DND-41 (cell line): ENCODE measurements at regions not wholly inside any gene's neighbourhood (a gene's known extent, or its start where the extent isn't known, plus 50 kb on each side); places are given as distances from the start of the nearest gene placed in this dataset.

Source experiments
- CTCF ChIP-seq: IDR thresholded peaks from 2 replicates; pipeline ENCODE4 v1.5.1; 2012; ENCODE audit warnings: borderline replicate concordance, low read length, moderate library complexity, mild to moderate bottlenecking; ENCODE audit not compliant: poor library complexity, severe bottlenecking; ENCODE audit errors: extremely low read depth
- EZH2 ChIP-seq: IDR thresholded peaks from 3 replicates; pipeline ENCODE4 v1.6.1; 2012; ENCODE audit warnings: borderline replicate concordance, low read depth, mild to moderate bottlenecking, moderate library complexity, low read length, inconsistent platforms; ENCODE audit not compliant: severe bottlenecking

DNA sequence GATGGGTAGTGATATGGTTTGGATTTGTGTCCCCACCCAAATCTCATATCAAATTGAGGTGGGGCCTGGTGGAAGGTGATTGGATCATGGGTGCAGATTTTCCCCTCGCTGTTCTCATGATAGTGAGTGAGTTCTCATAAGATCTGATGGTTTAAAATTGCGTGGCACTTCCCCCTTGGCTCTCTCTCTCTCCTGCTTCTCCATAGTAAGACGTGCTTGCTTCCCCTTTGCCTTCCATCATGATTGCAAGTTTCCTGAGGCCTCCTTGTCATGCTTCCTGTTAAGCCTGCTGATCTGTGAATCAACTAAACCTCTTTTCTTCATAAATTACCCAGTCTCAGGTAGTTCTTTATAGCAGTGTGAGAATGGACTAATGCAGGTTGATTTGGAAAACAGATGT, 223.2 kb upstream of the APCDD1 start:
- TF ChIP-seq CTCF (no peak), EZH2 (no peak)
